ENCODE measurements at regions not wholly inside any gene's neighbourhood (a gene's known extent, or its start where the extent isn't known, plus 50 kb on each side); places are given as distances from the start of the nearest gene placed in this dataset.

DNA sequence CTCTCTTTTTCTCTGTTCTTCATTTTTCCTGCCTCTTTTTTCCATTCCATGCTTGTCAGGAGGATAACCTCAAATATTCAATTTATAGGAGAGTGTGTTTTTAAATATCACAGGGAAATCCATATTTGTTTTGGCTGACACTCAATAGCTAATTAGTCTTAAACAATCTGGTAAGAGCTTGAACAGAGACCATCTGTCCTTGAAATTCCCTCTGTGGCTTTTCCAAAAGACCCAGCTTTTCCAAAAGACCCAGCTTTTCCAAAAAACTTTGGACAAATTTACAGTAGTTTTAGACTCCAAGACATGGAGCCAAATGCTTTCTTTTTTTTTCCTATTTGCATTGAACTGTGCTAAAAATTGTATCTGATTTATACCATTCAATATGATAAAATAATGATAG lies 127.4 kb upstream of the FAM83B start:
- no peak for DNase-seq

DNA sequence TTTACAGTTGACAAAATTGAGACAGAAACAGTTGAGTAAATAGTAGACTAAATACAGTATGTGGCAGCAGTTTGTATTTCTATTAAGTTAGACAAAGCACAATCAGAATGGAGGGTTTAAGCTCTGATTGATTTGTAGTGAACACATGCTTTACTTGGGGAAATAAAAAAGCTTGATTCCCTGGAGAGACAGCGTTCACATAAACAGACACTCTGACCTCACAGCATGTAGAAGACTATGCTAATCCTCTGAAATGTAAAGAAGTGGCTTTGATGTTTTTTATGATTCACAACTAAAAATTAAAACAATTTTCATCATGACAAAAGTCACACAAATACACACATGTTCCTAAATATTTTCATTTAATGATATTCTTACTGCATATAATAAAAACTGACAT lies 126.9 kb upstream of the FAM83B start:
- DNase-seq, result no peak

DNA sequence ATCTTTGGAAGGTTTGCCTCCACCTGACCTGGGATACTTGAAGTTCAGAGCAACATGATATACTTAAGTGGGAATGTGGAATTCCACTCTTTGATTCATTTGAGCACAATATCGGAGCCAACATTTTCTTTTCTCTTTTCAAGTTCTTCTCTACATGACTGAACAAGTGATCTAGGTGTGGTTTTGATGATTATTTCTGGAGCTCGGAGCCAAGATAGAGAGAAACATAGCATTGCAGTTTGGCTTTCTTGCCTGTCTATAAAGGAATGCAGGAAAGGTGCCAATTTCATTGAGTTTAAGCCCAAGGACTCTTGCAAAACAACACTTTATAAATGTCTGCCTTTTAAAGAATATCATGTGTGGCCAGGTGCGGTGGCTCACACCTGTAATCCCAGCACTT lies 124.2 kb upstream of the FAM83B start:
- DNase-seq, result no peak

DNA sequence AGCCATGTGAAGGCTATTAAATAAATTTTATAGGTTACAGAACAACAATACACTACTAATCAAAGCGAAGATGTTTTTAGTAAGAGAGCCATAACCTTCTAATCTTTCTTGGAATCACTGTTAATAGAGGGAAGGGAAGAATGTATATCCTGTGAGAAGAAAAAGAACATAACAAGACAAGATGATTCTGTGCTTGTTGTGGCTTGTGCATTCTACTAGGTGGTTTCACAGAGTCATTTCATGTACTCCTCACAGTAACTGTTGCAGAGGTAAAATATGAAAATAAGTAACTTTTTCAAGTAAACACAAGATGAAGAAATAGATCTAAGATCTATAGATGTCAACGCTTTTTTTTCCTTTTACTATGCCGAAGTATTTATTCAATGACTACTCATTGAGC lies 116.9 kb upstream of the FAM83B start:
- no peak for DNase-seq

DNA sequence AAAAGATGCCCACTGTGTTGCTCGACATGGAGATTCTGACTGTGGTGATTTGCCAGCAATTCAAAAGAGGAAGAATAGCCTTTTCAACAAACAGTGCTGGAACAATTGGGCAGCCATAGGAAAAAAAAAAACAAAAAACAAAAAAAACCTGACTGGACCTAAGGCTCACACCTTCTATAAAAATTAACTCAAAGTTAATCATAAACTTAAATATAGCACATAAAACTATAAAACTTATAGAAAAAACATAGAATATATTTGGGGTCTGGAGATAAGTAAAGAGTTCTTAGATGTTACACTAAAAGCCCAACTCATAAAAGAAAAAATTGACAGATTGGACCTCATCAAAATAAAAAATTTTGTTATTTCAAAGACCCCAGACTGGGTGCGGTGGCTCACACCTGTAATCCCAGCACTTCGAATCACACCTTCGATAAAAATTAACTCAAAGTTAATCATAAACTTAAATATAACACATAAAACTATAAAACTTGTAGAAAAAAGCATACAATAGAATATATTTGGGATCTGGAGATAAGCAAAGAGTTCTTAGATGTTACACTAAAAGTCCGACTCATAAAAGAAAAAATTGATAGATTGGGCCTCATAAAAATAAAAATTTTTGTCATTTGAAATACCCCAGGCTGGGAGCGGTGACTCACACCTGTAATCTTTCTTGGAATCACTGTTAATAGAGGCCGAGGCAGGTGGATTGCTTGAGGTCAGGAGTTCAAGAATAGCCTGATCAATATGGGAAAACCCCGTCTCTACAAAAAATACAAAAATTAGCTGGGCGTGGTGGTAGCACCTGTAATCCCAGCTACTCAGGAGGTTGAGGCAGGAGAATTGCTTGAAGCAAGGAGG lies 115.6 kb upstream of the FAM83B start:
- DNase-seq, result no peak

DNA sequence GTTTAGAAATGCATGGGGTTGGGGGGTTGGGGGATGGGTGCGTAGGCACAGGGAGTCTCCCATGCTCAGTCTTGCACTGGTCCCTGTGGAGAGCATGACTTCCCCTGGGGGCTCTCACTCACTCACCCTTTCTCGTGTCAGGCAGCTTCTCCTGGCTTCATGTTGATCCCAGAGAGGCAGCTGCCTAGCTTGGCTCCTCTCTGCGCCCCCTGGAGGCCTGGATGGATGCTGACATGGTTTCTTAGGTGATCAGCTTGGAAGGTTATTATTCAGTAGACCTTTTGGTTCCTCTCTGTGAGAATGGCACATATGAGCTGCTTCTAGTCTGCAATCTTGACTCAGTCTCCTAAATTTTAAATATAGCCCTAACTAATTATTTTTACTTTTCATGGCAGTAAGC lies 109.3 kb upstream of the FAM83B start:
- DNase-seq, result no peak

DNA sequence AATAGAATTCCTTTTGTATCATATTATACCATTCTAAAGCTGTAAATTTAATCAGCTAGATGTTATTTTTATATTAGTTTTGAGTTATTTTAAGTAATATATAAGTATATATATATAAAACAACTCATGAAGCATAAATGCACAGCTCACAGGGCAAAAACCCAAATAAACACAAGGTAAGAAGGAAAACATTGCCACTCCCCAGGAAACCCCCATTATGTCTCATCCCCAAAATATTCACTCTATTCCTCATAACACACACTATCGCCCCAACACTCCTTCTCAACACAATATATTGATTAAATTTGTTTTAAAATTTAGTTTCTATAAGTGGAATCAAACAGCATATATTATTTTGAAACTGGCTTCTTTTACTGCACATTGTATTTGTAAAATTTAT lies 98.6 kb upstream of the FAM83B start:
- no peak for DNase-seq

DNA sequence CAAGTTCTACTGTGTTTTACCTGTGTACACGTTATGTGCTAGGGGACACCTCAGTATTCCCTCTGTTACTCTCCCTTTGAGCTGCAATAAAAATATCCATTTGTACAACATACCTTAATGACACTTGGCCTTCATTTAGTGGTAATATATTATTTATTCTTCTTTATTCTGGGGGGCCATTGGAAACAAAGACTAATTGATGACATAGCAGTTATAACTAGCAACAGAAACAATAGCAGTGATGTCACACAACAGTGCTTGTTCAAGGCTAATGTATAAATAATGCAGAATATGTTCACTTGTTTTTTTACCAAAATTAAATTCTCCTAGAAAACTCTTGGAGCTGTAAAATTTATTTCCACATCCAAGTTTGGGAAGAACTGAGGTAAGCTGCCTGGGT lies 92.2 kb upstream of the FAM83B start:
- DNase-seq, result no peak

DNA sequence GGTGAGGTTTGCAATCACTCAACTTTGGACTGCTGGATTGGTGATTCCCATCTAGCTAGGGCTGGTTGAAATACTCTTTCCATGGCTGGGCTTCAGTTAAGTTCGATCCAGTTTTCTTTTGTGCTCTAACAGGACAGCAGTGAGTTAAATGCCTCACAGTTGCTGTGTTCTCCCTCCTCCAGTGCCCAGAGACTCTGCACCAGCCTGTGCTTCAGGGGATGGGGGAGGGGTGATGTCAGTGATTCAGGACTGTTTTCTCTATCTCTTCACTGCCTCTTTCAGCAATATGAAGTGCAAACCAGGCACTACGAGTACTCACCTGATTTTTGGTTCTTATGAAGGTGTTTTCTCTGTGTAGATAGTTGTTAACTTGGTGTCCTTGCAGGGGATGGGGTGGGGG lies 88.2 kb upstream of the FAM83B start:
- DNase-seq, result no peak

DNA sequence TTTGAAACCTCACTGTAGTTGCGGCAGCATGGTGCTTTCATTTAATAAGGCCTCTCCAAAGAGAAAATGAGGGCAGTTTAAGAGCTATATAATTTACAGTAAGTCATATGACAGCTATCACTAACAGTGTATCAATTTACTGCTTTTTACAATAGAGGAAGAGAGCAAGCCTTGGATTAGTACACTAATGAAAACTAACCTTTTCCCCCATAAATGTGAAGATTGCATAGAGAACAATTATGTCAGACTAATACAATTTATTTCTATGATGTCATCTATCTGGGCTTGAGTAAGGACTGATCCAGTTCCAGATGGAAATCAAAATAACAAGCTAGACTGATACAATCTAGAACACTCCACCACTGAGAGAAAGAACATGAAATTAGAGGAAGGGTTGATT lies 78.1 kb upstream of the FAM83B start:
- no peak for DNase-seq

DNA sequence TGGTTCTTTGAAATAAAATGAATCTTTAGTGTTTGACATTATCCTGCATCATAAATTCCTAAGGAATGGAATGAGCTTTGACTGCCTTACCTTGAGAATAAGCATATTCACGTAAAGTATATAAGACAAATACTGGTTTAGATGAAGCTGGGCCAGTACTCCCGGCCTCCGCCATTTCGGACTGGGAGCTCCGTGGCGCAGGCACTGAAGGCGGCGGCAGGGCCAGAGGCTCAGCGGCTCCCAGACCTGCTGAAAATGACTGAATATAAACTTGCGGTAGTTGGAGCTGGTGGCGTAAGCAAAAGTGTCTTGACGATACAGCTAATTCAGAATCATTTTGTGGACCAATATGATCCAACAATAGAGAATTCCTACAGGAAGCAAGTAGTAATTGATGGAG lies 76.2 kb upstream of the FAM83B start:
- DNase-seq, result no peak

DNA sequence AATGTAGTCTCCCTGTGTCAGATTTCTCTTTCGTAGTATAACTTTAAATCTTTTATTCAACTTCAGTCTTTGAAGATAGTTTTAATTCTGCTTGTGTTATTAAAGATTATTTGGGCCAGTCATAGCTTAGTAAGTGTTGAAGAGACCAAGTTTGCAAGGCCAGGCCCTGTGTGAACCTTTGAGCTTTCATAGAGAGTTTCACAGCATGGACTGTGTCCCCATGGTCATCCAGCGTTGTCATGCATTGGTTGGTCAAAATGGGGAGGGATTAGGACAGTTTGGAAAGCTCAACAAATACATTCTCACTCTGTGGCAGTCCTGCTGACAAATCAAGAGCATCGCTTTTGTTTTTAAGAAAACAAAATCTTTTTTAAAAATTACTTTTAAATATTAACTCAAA lies 74.6 kb upstream of the FAM83B start:
- DNase-seq, result no peak

DNA sequence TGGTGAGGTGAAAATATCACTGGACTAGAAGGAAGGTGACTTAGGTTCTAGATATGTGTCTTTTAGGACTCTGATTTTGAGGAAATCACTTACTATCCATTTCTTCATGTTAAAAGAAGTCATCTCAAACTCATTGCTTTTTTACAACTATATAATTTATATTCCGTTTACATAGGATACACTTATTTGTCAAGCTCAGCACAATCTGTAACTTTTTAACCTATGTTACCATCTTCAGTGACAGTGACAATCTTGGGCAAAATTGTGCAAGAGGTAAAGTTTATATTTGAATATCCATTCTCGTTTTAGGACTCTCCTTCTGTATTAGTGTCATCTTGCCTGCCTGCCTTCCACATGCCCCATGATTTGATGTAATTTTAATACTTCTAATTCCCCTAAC lies 74.0 kb upstream of the FAM83B start:
- no peak for DNase-seq

DNA sequence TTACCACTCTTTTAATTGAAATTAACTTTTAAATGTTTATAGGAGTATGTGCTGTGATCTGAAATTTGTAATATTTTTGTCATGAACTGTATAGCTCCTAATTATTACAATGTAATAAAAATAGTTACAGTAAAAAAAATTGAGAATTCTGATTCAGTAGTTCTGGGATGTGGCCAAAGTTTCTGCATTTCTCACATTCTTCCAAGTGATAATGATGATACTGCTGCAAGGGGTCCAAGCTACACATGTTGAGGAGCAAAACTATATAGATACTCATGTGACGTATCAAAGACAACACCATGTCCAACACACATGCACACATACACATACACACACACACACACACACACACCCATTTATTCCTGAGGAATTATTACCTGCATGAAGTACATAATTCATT lies 71.0 kb upstream of the FAM83B start:
- DNase-seq, result no peak

DNA sequence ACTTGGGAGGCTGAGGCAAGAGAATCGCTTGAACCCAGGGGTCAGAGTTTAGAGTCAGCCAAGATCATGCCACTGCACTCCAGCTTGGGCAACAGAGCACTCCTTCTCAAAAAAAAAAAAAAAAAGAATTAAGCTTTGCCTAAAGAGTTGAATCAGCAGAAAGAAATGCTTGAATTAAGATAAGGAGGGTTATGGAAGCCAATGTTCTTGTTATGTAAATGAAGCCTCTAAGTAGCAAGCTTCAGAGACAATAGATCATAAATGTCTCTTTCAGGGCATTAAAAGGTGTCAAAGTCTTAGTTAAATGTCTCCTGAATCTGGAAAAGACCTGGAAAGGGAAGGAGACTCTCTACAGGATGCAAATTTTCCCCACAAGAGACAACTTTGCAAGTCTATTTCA lies 69.7 kb upstream of the FAM83B start:
- DNase-seq, result no peak

DNA sequence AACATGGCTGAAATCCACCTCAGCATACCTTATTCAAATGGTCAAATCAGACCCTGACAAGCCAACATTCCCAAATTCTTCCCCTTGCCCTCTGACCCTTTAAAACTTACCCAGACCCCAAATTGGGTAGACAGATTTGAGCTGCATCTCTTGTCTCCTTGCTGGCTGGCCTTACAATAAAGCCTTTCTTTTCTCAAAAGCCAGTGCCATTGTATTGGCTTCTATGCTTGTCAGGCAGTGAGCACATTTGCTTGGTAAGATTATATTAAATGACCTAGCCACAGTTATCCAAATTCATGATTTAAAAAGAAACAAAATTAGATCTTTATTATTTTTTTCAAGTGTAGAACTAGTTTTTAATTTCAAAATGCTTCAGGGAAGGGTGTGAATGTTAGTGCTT lies 67.8 kb upstream of the FAM83B start:
- no peak for DNase-seq

DNA sequence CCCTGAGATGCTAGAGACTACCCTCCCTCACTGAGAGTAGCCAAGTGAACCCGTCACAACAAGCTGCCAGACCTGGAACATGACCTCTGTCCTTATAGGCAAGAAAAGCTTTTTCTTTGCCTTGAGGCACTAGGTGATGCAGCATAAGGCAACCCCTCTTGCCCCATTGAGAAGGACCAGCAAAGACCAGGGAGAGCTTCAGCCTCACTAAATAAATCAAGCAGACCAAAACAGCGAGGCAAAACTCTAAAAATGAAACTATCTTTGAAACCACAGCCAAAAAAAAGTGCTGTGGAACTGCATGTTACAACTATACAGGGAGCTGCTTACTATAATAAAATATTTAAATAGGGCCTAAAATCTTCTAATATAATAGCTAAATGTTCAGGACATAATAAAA lies 62.6 kb upstream of the FAM83B start:
- DNase-seq, result no peak

DNA sequence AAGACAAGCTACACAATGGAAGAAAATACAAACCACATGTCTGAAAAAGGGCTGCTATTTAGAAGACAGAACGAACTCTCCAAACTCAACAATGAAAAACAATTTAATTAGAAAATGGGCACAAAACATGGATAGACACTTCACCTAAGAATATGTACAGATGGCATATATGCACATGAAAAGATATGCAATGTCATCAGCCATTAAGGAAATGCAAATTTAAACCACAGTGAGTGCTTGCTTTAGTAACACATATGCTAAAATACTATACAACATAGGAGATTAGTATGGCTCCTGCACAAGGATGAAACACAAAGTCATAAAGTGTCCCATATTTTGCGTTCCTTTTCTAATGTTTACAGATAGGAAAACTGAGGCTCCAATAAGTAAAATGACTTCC lies 60.4 kb upstream of the FAM83B start:
- no peak for DNase-seq

DNA sequence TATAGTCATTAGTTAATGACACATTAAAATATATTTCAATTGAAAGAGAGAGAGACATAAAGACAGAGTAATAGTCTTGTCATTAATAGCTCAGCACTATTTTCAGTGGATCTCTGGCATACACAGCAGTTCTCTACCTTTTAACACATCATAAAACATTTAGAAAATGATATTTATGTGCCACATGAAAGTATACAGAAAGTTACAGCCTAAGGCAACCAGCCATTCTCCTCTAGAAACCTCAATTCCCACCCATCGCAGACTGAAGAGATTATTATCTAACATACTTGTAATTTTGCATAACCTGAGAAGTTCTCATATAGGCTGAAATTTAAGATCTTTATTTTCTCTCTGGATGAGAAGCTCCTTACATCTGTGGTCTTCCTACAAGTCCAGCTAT lies 58.7 kb upstream of the FAM83B start:
- no peak for DNase-seq
